GM12878 (cell line): ENCODE measurements at regions not wholly inside any gene's neighbourhood (a gene's known extent, or its start where the extent isn't known, plus 50 kb on each side); places are given as distances from the start of the nearest gene placed in this dataset.

ENCODE experiments used
- CTCF ChIP-seq, 3 experiments: IDR thresholded peaks in 2 of 3; conservative IDR thresholded peaks in 1 of 3; 2 replicates each; pipeline ENCODE4 v1.5.1; 2011; ENCODE audit warnings: low read depth in 3 of 3, low read length in 3 of 3, mild to moderate bottlenecking in 3 of 3, control low read depth in 2 of 3, moderate library complexity in 2 of 3, inconsistent platforms in 1 of 3, mixed read lengths in 1 of 3; ENCODE audit not compliant: control insufficient read depth in 2 of 3, insufficient read depth in 1 of 3; ENCODE audit errors: extremely low read depth in 1 of 3
- KDM1A ChIP-seq: fragments of 200-600 bp; sonication (generic); IDR thresholded peaks from 2 replicates; pipeline ENCODE4 v1.6.1; 2016; ENCODE audit warnings: borderline replicate concordance
- POLR2A ChIP-seq: IDR thresholded peaks from 2 replicates; pipeline ENCODE4 v1.6.1; 2011; ENCODE audit warnings: low read depth, mild to moderate bottlenecking, low read length
- RAD21 ChIP-seq: IDR thresholded peaks from 2 replicates; pipeline ENCODE4 v1.6.1; 2011; ENCODE audit warnings: mild to moderate bottlenecking, low read depth, low read length, moderate library complexity; ENCODE audit not compliant: insufficient read depth
- RB1 ChIP-seq: fragments of 450-650 bp; formaldehyde crosslinking; IDR thresholded peaks from 2 replicates; pipeline ENCODE4 v1.6.1; 2017; ENCODE audit warnings: mild to moderate bottlenecking, borderline replicate concordance
- RFX5 ChIP-seq: IDR thresholded peaks from 2 replicates; pipeline ENCODE4 v1.6.1; 2011; ENCODE audit warnings: low read depth, low read length, improper control_type of control experiment
- SREBF2 ChIP-seq: IDR thresholded peaks from 2 replicates; pipeline ENCODE4 v1.6.1; 2012; ENCODE audit warnings: mild to moderate bottlenecking, low read length
- ZNF207 ChIP-seq: fragments of 450-650 bp; IDR thresholded peaks from 2 replicates; pipeline ENCODE4 v1.6.1; 2014; ENCODE audit warnings: antibody characterized with exemption, mild to moderate bottlenecking, borderline replicate concordance

DNA sequence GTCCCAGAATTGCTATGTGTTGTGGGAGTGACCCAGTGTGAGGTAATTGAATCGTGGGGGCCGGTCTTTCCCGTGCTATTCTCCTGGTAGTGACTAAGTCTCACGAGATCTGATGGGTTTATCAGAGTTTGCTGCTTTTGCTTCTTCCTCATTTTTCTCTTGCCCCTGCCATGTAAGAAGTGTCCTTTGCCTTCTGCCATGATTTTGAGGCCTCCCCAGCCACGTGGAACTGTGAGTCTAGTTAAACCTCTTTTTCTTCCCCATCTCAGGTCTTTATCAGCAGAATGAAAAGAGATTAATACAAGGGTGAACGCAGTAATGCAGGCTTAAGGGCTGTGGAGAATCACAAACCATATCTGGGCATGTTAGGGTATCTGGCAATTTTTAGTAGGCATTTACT is 624.0 kb downstream of the USP25 start:
- TF ChIP-seq CTCF (IDR thresholded peaks at IDR 0.05 in 2 of 3, conservative IDR thresholded peaks at IDR 0.05 in 1 of 3; ENCODE audit: control insufficient read depth in 2 of 3, extremely low read depth in 1 of 3, insufficient read depth in 1 of 3, low read depth in 3 of 3, low read length in 3 of 3) (no peak), SREBF2 (no peak), KDM1A (no peak), RB1 (no peak), RAD21 (no peak), RFX5 (no peak), ZNF207 (no peak), POLR2A (no peak)
